Keratinocyte (primary cell): ENCODE measurements at regions not wholly inside any gene's neighbourhood (a gene's known extent, or its start where the extent isn't known, plus 50 kb on each side); places are given as distances from the start of the nearest gene placed in this dataset.

ENCODE experiments used
- DNase-seq: peaks from one replicate; pipeline ENCODE4 v3.0.0-alpha.2; 2011; ENCODE audit warnings: low read depth, missing footprints, low spot score
- FAIRE-seq: peaks from 2 replicates; lab custom pipeline; 2011; peaks lifted over from hg19 to GRCh38; lab: Jason Lieb, UNC
- H2AFZ ChIP-seq: 2 replicates; pipeline ENCODE4 v1.6.0; 2012; ENCODE audit warnings: low read length, control low read depth, inconsistent platforms; ENCODE audit not compliant: control insufficient read depth
- H3K27ac ChIP-seq: 2 replicates; pipeline ENCODE4 v1.5.1; 2011; ENCODE audit warnings: low read length; ENCODE audit not compliant: control insufficient read depth, insufficient read depth
- H3K27me3 ChIP-seq: 3 replicates; pipeline ENCODE4 v1.6.0; 2011; ENCODE audit warnings: low read length; ENCODE audit not compliant: control insufficient read depth, insufficient read depth; ENCODE audit errors: extremely low read depth
- H3K36me3 ChIP-seq, 2 experiments: 2 replicates in 1 of 2; 3 replicates in 1 of 2; pipeline ENCODE4 v1.5.1; 2011; ENCODE audit warnings: low read length in 2 of 2, mild to moderate bottlenecking in 1 of 2; ENCODE audit not compliant: control insufficient read depth in 2 of 2, insufficient read depth in 2 of 2; ENCODE audit errors: extremely low read depth in 1 of 2
- H3K4me1 ChIP-seq: 3 replicates; pipeline ENCODE4 v1.5.1; 2011; ENCODE audit warnings: low read length; ENCODE audit not compliant: control insufficient read depth, insufficient read depth; ENCODE audit errors: extremely low read depth
- H3K4me2 ChIP-seq: 3 replicates; pipeline ENCODE4 v1.6.0; 2011; ENCODE audit warnings: low read depth, low read length; ENCODE audit not compliant: control insufficient read depth, insufficient read depth; ENCODE audit errors: extremely low read depth
- H3K4me3 ChIP-seq, 3 experiments: fragments of 200-600 bp in 1 of 3; sonication (generic) in 1 of 3; 2 replicates in 2 of 3; 3 replicates in 1 of 3; pipeline ENCODE4 v1.5.1; 2011 to 2016; ENCODE audit warnings: low read length in 3 of 3, mild to moderate bottlenecking in 3 of 3, control low read depth in 2 of 3, inconsistent platforms in 1 of 3, low read depth in 1 of 3, mixed read lengths in 1 of 3, mixed run types in 1 of 3, moderate library complexity in 1 of 3; ENCODE audit not compliant: control insufficient read depth in 2 of 3, insufficient read depth in 2 of 3; ENCODE audit errors: extremely low read depth in 1 of 3
- H3K79me2 ChIP-seq: 2 replicates; pipeline ENCODE4 v1.6.0; 2012; ENCODE audit warnings: low read length; ENCODE audit not compliant: control insufficient read depth, insufficient read depth
- H3K9ac ChIP-seq: 3 replicates; pipeline ENCODE4 v1.6.0; 2011; ENCODE audit warnings: low read length; ENCODE audit not compliant: control insufficient read depth, insufficient read depth; ENCODE audit errors: extremely low read depth
- H3K9me1 ChIP-seq: 3 replicates; pipeline ENCODE4 v1.6.0; 2011; ENCODE audit warnings: low read length; ENCODE audit not compliant: control insufficient read depth, insufficient read depth; ENCODE audit errors: extremely low read depth
- H3K9me3 ChIP-seq: 2 replicates; pipeline ENCODE4 v1.5.1; 2012; ENCODE audit warnings: low read depth, low read length; ENCODE audit not compliant: control insufficient read depth
- H4K20me1 ChIP-seq: 3 replicates; pipeline ENCODE4 v1.6.0; 2011; ENCODE audit warnings: low read length; ENCODE audit not compliant: control insufficient read depth, insufficient read depth; ENCODE audit errors: extremely low read depth
- CTCF ChIP-seq, 3 experiments: IDR thresholded peaks in 1 of 3; conservative IDR thresholded peaks in 1 of 3; optimal IDR thresholded peaks in 1 of 3; 2 replicates in 2 of 3; 3 replicates in 1 of 3; pipeline versions ENCODE3 to v1.5.1; 2011; ENCODE audit warnings: low read length in 3 of 3, mild to moderate bottlenecking in 3 of 3, moderate library complexity in 2 of 3, control low read depth in 1 of 3, inconsistent platforms in 1 of 3; ENCODE audit not compliant: insufficient read depth in 2 of 3; ENCODE audit errors: extremely low read depth in 1 of 3
- EZH2 ChIP-seq: IDR thresholded peaks from one replicate; pipeline ENCODE4 v1.6.1; 2012; ENCODE audit warnings: inconsistent platforms, mild to moderate bottlenecking, low read length, moderate library complexity
- dilution Hi-C: fragments of 300-500 bp; cut with MboI; formaldehyde crosslinking; loops from one replicate; pipeline ENCODE4 v1.7.0; 2020; ENCODE audit warnings: low sequenced_read_pairs; ENCODE audit not compliant: extremely low pct_ligation_motif_present

DNA sequence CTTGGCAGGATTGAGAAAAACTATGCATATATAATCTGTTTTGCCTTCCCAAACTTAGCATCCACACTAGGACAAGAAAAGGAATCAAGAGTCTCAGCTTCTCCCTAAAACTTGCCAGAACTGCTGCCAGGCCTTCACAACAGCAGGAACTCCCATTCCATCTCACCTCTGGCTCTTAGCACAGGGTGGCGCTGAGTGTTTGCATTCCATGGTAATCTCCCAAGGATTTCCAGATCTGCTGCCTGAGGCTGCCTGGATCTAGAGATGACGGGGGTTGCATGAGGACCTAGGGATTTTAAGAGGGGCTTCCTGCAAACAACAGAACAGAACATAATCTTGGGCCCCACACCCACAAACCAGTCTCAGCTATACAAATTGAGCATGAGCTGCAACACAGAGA lies 87.1 kb upstream of the OPCML start:
- H3K9ac ChIP-seq = no peak overlapping the region
- no peaks in the 10 kb centered on the region for H3K9me3 ChIP-seq
- no peaks in the 10 kb centered on the region for H3K4me1 ChIP-seq
- dilution Hi-C loops = no loop called here
- no peak for TF ChIP-seq EZH2
- H3K4me3 ChIP-seq = no peak overlapping the region
- H2AFZ ChIP-seq = no peak overlapping the region
- FAIRE-seq = no peak
- no peaks in the 10 kb centered on the region for H3K36me3 ChIP-seq
- no peaks in the 10 kb centered on the region for H3K9me1 ChIP-seq
- no peak for DNase-seq
- H3K79me2 ChIP-seq = no peaks in the 10 kb centered on the region
- H3K27ac ChIP-seq = no peak overlapping the region
- no peaks in the 10 kb centered on the region for H4K20me1 ChIP-seq
- no peak overlapping the region for H3K4me2 ChIP-seq
- H3K27me3 ChIP-seq = no peaks in the 10 kb centered on the region

GRCh38 chr11:133618544-133618943 lies 86.2 kb upstream of the OPCML start:
- DNase-seq (no peak), FAIRE-seq (no peak)
- Histone ChIP-seq H3K4me1 (no peaks in the 10 kb centered on the region), H3K79me2 (no peaks in the 10 kb centered on the region), H2AFZ (no peak overlapping the region), H4K20me1 (no peaks in the 10 kb centered on the region), H3K36me3 (no peaks in the 10 kb centered on the region), H3K9ac (no peak overlapping the region), H3K4me3 (no peak overlapping the region), H3K9me3 (no peaks in the 10 kb centered on the region), H3K27me3 (no peaks in the 10 kb centered on the region), H3K27ac (no peak overlapping the region), H3K9me1 (no peaks in the 10 kb centered on the region), H3K4me2 (no peak overlapping the region)
- no peak for TF ChIP-seq EZH2
- TF ChIP-seq CTCF (optimal IDR thresholded peaks at IDR 0.05 in 1 of 3, IDR thresholded peaks at IDR 0.05 in 1 of 3, conservative IDR thresholded peaks at IDR 0.05 in 1 of 3; ENCODE audit: extremely low read depth in 1 of 3, insufficient read depth in 2 of 3, low read length in 3 of 3) = no peak
- dilution Hi-C loops = no loop called here

- H2AFZ ChIP-seq = no peak overlapping the region
- H3K4me1 ChIP-seq = no peaks in the 10 kb centered on the region
- no peak overlapping the region for H3K27ac ChIP-seq
- H4K20me1 ChIP-seq = no peaks in the 10 kb centered on the region
- dilution Hi-C loops = no loop called here
- H3K4me3 ChIP-seq = no peak overlapping the region
- FAIRE-seq (no peak), DNase-seq (no peak)
- H3K9me3 ChIP-seq = no peaks in the 10 kb centered on the region
- no peaks in the 10 kb centered on the region for H3K9me1 ChIP-seq
- no peak overlapping the region for H3K4me2 ChIP-seq
- no peak overlapping the region for H3K9ac ChIP-seq
- no peak for TF ChIP-seq EZH2
- no peak for TF ChIP-seq CTCF (optimal IDR thresholded peaks at IDR 0.05 in 1 of 3, IDR thresholded peaks at IDR 0.05 in 1 of 3, conservative IDR thresholded peaks at IDR 0.05 in 1 of 3; ENCODE audit: extremely low read depth in 1 of 3, insufficient read depth in 2 of 3, low read length in 3 of 3)
- H3K36me3 ChIP-seq = no peaks in the 10 kb centered on the region
- no peaks in the 10 kb centered on the region for H3K27me3 ChIP-seq
- no peaks in the 10 kb centered on the region for H3K79me2 ChIP-seq
Measured at GRCh38 chr11:133608496-133608895, 76.2 kb upstream of the OPCML start.
